Esophagus muscularis mucosa (tissue), 4 donors: ENCODE measurements at regions not wholly inside any gene's neighbourhood (a gene's known extent, or its start where the extent isn't known, plus 50 kb on each side); places are given as distances from the start of the nearest gene placed in this dataset.

Source experiments
- DNase-seq: peaks from one replicate; pipeline ENCODE4 v3.0.0-alpha.2; 2017; ENCODE audit errors: extremely low spot score
- H3K27ac ChIP-seq, 4 donors: fragments of 200-600 bp; sonication (generic); replicated peaks in 1 of 4; 1 replicate in 3 of 4; 2 replicates in 1 of 4; pipeline ENCODE4 v1.5.1; 2016 to 2019; ENCODE audit warnings: mild to moderate bottlenecking in 1 of 4
- H3K27me3 ChIP-seq, 4 donors: fragments of 200-600 bp; sonication (generic); one replicate each; pipeline versions ENCODE4 v1.5.1 to v1.6.0; 2016 to 2019
- H3K36me3 ChIP-seq, 4 donors: fragments of 200-600 bp; sonication (generic); one replicate each; pipeline ENCODE4 v1.5.1; 2016 to 2019
- H3K4me1 ChIP-seq, 4 donors: fragments of 200-600 bp; sonication (generic); one replicate each; pipeline ENCODE4 v1.5.1; 2016 to 2019
- H3K4me3 ChIP-seq, 4 donors: fragments of 200-600 bp; sonication (generic); 1 replicate in 2 of 4; 2 replicates in 2 of 4; pipeline ENCODE4 v1.5.1; 2016 to 2019; ENCODE audit warnings: mild to moderate bottlenecking in 4 of 4, moderate library complexity in 1 of 4
- H3K9me3 ChIP-seq, 4 donors: fragments of 200-600 bp; sonication (generic); 1 replicate in 3 of 4; 2 replicates in 1 of 4; pipeline ENCODE4 v1.5.1; 2016 to 2019
- CTCF ChIP-seq, 3 experiments: fragments of 200-600 bp in 2 of 3; fragments of 450-650 bp in 1 of 3; sonication (generic) in 2 of 3; IDR thresholded peaks; one replicate each; pipeline ENCODE4 v1.5.1; 2017 to 2019; ENCODE audit warnings: antibody characterized with exemption in 3 of 3, mild to moderate bottlenecking in 2 of 3, moderate library complexity in 1 of 3
- EP300 ChIP-seq: sonication (generic); formaldehyde crosslinking; IDR thresholded peaks from one replicate; pipeline ENCODE4 v1.6.1; 2017; ENCODE audit warnings: antibody characterized with exemption
- POLR2A ChIP-seq: fragments of 450-650 bp; IDR thresholded peaks from one replicate; pipeline ENCODE4 v1.6.1; 2017; ENCODE audit warnings: antibody characterized with exemption, moderate library complexity, mild to moderate bottlenecking, low read depth
- POLR2AphosphoS5 ChIP-seq, 2 donors: sonication (generic); formaldehyde crosslinking; IDR thresholded peaks; one replicate each; pipeline ENCODE4 v1.6.1; 2017; ENCODE audit warnings: antibody characterized with exemption in 2 of 2
- WGBS: methylation state at CpG from one replicate; pipeline ENCODE4 v1.1.5; 2018; 5-methylcytosine and 5-hydroxymethylcytosine counted together
- intact Hi-C: fragments of 100-400 bp; cut with DNase I; formaldehyde crosslinking; loops from one replicate; pipeline ENCODE4 v1.15.1; 2023

DNA sequence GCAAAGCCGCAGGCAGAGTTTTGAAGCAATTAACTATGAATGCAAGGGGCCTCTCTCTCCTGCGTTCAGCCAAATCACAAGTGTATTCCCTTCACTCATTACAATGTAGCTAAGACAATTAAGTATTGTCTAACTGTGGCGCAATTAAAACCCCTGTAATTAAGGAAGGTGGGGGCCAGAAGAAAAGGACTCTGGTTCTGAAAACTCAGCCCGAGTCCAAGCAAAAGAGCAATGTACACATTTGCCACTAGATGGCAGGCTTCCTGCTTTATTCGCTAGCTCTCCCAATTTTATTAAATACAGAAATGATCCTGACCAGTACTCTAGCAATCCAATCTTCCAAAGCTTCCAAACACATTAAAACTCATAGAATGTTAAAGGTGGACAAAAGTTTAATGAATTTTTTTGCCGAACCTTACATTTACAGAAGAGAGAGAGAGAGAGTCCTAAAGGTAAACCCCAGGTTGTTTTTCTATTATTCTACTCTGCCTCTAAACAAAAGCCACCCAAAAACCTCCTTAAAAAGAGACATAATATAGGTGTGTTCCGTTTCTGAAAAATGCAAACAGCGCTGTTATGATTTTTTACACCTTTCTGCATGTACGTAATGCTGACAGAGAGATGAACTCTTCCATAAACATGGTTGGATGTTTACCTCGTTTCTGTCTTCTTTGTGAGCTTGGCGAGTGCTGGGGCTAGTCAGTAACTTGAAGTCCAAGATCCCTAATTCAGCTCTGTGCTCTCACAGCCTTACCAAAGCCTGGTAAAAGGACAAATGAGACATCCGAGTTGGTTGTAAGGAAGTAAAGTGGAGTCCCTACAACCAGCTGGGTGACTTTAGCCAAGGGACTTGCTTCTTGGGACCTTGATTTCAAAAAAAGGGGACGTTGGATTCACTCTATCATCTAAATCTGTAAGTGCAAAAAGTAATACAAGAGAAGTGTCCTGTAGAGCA lies 50.9 kb upstream of the VASH1 start:
- Histone ChIP-seq H3K27me3 (peaks cover 0 to 5% (median 0%) of the 10 kb centered on the region in 4 donors), H3K36me3 (no peaks in the 10 kb centered on the region), H3K9me3 (no peaks in the 10 kb centered on the region), H3K27ac (no peak overlapping the region), H3K4me3 (no peak overlapping the region), H3K4me1 (peaks cover 0 to 13% (median under 1%) of the 10 kb centered on the region in 4 donors)
- intact Hi-C loops = loop anchor here (2.0 kb wide), 1 partner anchor 74 kb away; no protein-coding TSS in a partner anchor
- TF ChIP-seq EP300 = no peak
- no peak for TF ChIP-seq POLR2A
- TF ChIP-seq CTCF (IDR thresholded peaks at IDR 0.05) = peak; percentile 71 to 82 (median 75)
- TF ChIP-seq POLR2AphosphoS5 (IDR thresholded peaks at IDR 0.05) = no peak
- 29% methylated on average over 13 of the region's 13 CpGs for WGBS
- no peak for DNase-seq
